ENCODE measurements at regions not wholly inside any gene's neighbourhood (a gene's known extent, or its start where the extent isn't known, plus 50 kb on each side); places are given as distances from the start of the nearest gene placed in this dataset.

GRCh38 chr2:212619954-212620353 is 81.4 kb upstream of the ERBB4 start (continued):
- TF ChIP-seq ZNF592 (IDR thresholded peaks at IDR 0.05) (no peak), FOXM1 (IDR thresholded peaks at IDR 0.05; ENCODE audit: low read depth) (no peak), FOXM1 (CRISPR knock-in tag; IDR thresholded peaks at IDR 0.05; ENCODE audit: low read depth) (no peak), PRMT5 (CRISPR knock-in tag; IDR thresholded peaks at IDR 0.05) (no peak), KLF1 (tag; IDR thresholded peaks at IDR 0.05) (no peak), EHMT2 (IDR thresholded peaks at IDR 0.05) (no peak), E2F3 (CRISPR knock-in tag; IDR thresholded peaks at IDR 0.05) (no peak), TBP (optimal IDR thresholded peaks at IDR 0.05; ENCODE audit: low read depth, low read length) (no peak), JUND (IDR thresholded peaks at IDR 0.05; ENCODE audit: borderline replicate concordance, low read depth, low read length) (no peak), JUND (tag; IDR thresholded peaks at IDR 0.05; ENCODE audit: borderline replicate concordance, low read depth, low read length) (no peak), PTRF (tag; IDR thresholded peaks at IDR 0.05) (no peak), ZNF124 (CRISPR knock-in tag; IDR thresholded peaks at IDR 0.05) (no peak), EZH2 (IDR thresholded peaks at IDR 0.05; ENCODE audit: borderline replicate concordance, low read depth, low read length) (no peak), ARID1B (IDR thresholded peaks at IDR 0.05) (no peak)

Data from K562 (cell line).